MM.1S (cell line): ENCODE measurements at regions not wholly inside any gene's neighbourhood (a gene's known extent, or its start where the extent isn't known, plus 50 kb on each side); places are given as distances from the start of the nearest gene placed in this dataset.

Experiments
- CTCF ChIP-seq: fragments of 300-600 bp; sonication (generic); IDR thresholded peaks from 2 replicates; pipeline ENCODE4 v1.5.1; 2016; ENCODE audit warnings: antibody characterized with exemption, low read length, mixed read lengths
- EZH2phosphoT487 ChIP-seq: fragments of 300-600 bp; sonication (generic); IDR thresholded peaks from 2 replicates; pipeline ENCODE4 v1.6.1; 2018; ENCODE audit warnings: antibody characterized with exemption, low read length

GRCh38 chr1:229913489-229913888, 153.5 kb upstream of the GALNT2 start:
- TF ChIP-seq CTCF (no peak), EZH2phosphoT487 (no peak)
